ENCODE measurements at regions not wholly inside any gene's neighbourhood (a gene's known extent, or its start where the extent isn't known, plus 50 kb on each side); places are given as distances from the start of the nearest gene placed in this dataset.

GRCh38 chr2:19003554-19003953 is 354.9 kb downstream of the OSR1 start:
- Histone ChIP-seq H3K9me3 (ENCODE audit: control insufficient read depth, insufficient read depth, low read length) (no peaks in the 10 kb centered on the region), H3K4me3 (ENCODE audit: low read depth, low read length) (no peak overlapping the region), H3K4me1 (ENCODE audit: control insufficient read depth, insufficient read depth, low read length) (no peaks in the 10 kb centered on the region), H3K27me3 (ENCODE audit: control insufficient read depth, insufficient read depth, low read length) (no peaks in the 10 kb centered on the region), H3K36me3 (ENCODE audit: control insufficient read depth, insufficient read depth, low read length) (no peaks in the 10 kb centered on the region), H3K9ac (ENCODE audit: low read depth, low read length) (no peak overlapping the region), H3K27ac (ENCODE audit: low read depth, low read length) (no peak overlapping the region)

- Histone ChIP-seq H3K9ac (ENCODE audit: low read depth, low read length) (no peak overlapping the region), H3K36me3 (ENCODE audit: control insufficient read depth, insufficient read depth, low read length) (no peaks in the 10 kb centered on the region), H3K27me3 (ENCODE audit: control insufficient read depth, insufficient read depth, low read length) (no peaks in the 10 kb centered on the region), H3K4me1 (ENCODE audit: control insufficient read depth, insufficient read depth, low read length) (no peaks in the 10 kb centered on the region), H3K27ac (ENCODE audit: low read depth, low read length) (no peak overlapping the region), H3K9me3 (ENCODE audit: control insufficient read depth, insufficient read depth, low read length) (no peaks in the 10 kb centered on the region), H3K4me3 (ENCODE audit: low read depth, low read length) (no peak overlapping the region)
These were observed 357.6 kb downstream of the OSR1 start for GRCh38 chr2:19000776-19001175.

- Histone ChIP-seq H3K27me3 (ENCODE audit: control insufficient read depth, insufficient read depth, low read length) (no peaks in the 10 kb centered on the region), H3K4me1 (ENCODE audit: control insufficient read depth, insufficient read depth, low read length) (no peaks in the 10 kb centered on the region), H3K27ac (ENCODE audit: low read depth, low read length) (no peak overlapping the region), H3K4me3 (ENCODE audit: low read depth, low read length) (no peak overlapping the region), H3K36me3 (ENCODE audit: control insufficient read depth, insufficient read depth, low read length) (no peaks in the 10 kb centered on the region), H3K9ac (ENCODE audit: low read depth, low read length) (no peak overlapping the region), H3K9me3 (ENCODE audit: control insufficient read depth, insufficient read depth, low read length) (no peaks in the 10 kb centered on the region)
These were observed 359.2 kb downstream of the OSR1 start for GRCh38 chr2:18999198-18999597.

GRCh38 chr2:18998491-18998890 is 359.9 kb downstream of the OSR1 start:
- H3K9ac ChIP-seq (ENCODE audit: low read depth, low read length) = no peak overlapping the region
- H3K9me3 ChIP-seq (ENCODE audit: control insufficient read depth, insufficient read depth, low read length) = no peaks in the 10 kb centered on the region
- no peak overlapping the region for H3K4me3 ChIP-seq (ENCODE audit: low read depth, low read length)
- H3K4me1 ChIP-seq (ENCODE audit: control insufficient read depth, insufficient read depth, low read length) = no peaks in the 10 kb centered on the region
- no peaks in the 10 kb centered on the region for H3K36me3 ChIP-seq (ENCODE audit: control insufficient read depth, insufficient read depth, low read length)
- H3K27ac ChIP-seq (ENCODE audit: low read depth, low read length) = no peak overlapping the region
- no peaks in the 10 kb centered on the region for H3K27me3 ChIP-seq (ENCODE audit: control insufficient read depth, insufficient read depth, low read length)

GRCh38 chr2:18993756-18994338 is 364.6 kb downstream of the OSR1 start:
- Histone ChIP-seq H3K27me3 (ENCODE audit: control insufficient read depth, insufficient read depth, low read length) (no peaks in the 10 kb centered on the region), H3K36me3 (ENCODE audit: control insufficient read depth, insufficient read depth, low read length) (no peaks in the 10 kb centered on the region), H3K9ac (ENCODE audit: low read depth, low read length) (no peak overlapping the region), H3K4me3 (ENCODE audit: low read depth, low read length) (no peak overlapping the region), H3K9me3 (ENCODE audit: control insufficient read depth, insufficient read depth, low read length) (no peaks in the 10 kb centered on the region), H3K4me1 (ENCODE audit: control insufficient read depth, insufficient read depth, low read length) (peaks cover 16% of the 10 kb centered on the region), H3K27ac (ENCODE audit: low read depth, low read length) (no peak overlapping the region)

GRCh38 chr2:18991177-18992168 is 366.9 kb downstream of the OSR1 start:
- H3K36me3 ChIP-seq (ENCODE audit: control insufficient read depth, insufficient read depth, low read length) = no peaks in the 10 kb centered on the region
- H3K27me3 ChIP-seq (ENCODE audit: control insufficient read depth, insufficient read depth, low read length) = no peaks in the 10 kb centered on the region
- H3K9ac ChIP-seq (ENCODE audit: low read depth, low read length) = no peak overlapping the region
- no peak overlapping the region for H3K4me3 ChIP-seq (ENCODE audit: low read depth, low read length)
- H3K27ac ChIP-seq (ENCODE audit: low read depth, low read length) = no peak overlapping the region
- no peaks in the 10 kb centered on the region for H3K9me3 ChIP-seq (ENCODE audit: control insufficient read depth, insufficient read depth, low read length)
- H3K4me1 ChIP-seq (ENCODE audit: control insufficient read depth, insufficient read depth, low read length) = peaks cover 22% of the 10 kb centered on the region

GRCh38 chr2:18988631-18989232 is 369.7 kb downstream of the OSR1 start:
- H3K36me3 ChIP-seq (ENCODE audit: control insufficient read depth, insufficient read depth, low read length) = no peaks in the 10 kb centered on the region

GRCh38 chr2:18987592-18988073 is 370.8 kb downstream of the OSR1 start:
- no peaks in the 10 kb centered on the region for H3K9me3 ChIP-seq (ENCODE audit: control insufficient read depth, insufficient read depth, low read length)
- H3K36me3 ChIP-seq (ENCODE audit: control insufficient read depth, insufficient read depth, low read length) = no peaks in the 10 kb centered on the region
- H3K4me3 ChIP-seq (ENCODE audit: low read depth, low read length) = no peak overlapping the region
- no peak overlapping the region for H3K27ac ChIP-seq (ENCODE audit: low read depth, low read length)
- H3K27me3 ChIP-seq (ENCODE audit: control insufficient read depth, insufficient read depth, low read length) = no peaks in the 10 kb centered on the region
- H3K9ac ChIP-seq (ENCODE audit: low read depth, low read length) = no peak overlapping the region
- peaks cover 22% of the 10 kb centered on the region for H3K4me1 ChIP-seq (ENCODE audit: control insufficient read depth, insufficient read depth, low read length)

More at GRCh38 chr2:18988631-18989232, 369.7 kb downstream of the OSR1 start:
- no peaks in the 10 kb centered on the region for H3K27me3 ChIP-seq (ENCODE audit: control insufficient read depth, insufficient read depth, low read length)
- H3K9me3 ChIP-seq (ENCODE audit: control insufficient read depth, insufficient read depth, low read length) = no peaks in the 10 kb centered on the region
- peaks cover 22% of the 10 kb centered on the region for H3K4me1 ChIP-seq (ENCODE audit: control insufficient read depth, insufficient read depth, low read length)
- H3K9ac ChIP-seq (ENCODE audit: low read depth, low read length) = no peak overlapping the region
- peak overlapping the region; percentile 46 for H3K27ac ChIP-seq (ENCODE audit: low read depth, low read length)
- H3K4me3 ChIP-seq (ENCODE audit: low read depth, low read length) = no peak overlapping the region

GRCh38 chr2:18987016-18987415 is 371.4 kb downstream of the OSR1 start:
- Histone ChIP-seq H3K4me3 (ENCODE audit: low read depth, low read length) (no peak overlapping the region), H3K4me1 (ENCODE audit: control insufficient read depth, insufficient read depth, low read length) (peaks cover 22% of the 10 kb centered on the region), H3K36me3 (ENCODE audit: control insufficient read depth, insufficient read depth, low read length) (no peaks in the 10 kb centered on the region), H3K9me3 (ENCODE audit: control insufficient read depth, insufficient read depth, low read length) (no peaks in the 10 kb centered on the region), H3K27me3 (ENCODE audit: control insufficient read depth, insufficient read depth, low read length) (no peaks in the 10 kb centered on the region), H3K27ac (ENCODE audit: low read depth, low read length) (no peak overlapping the region), H3K9ac (ENCODE audit: low read depth, low read length) (no peak overlapping the region)

- Histone ChIP-seq H3K27ac (ENCODE audit: low read depth, low read length) (no peak overlapping the region), H3K36me3 (ENCODE audit: control insufficient read depth, insufficient read depth, low read length) (no peaks in the 10 kb centered on the region), H3K9ac (ENCODE audit: low read depth, low read length) (no peak overlapping the region), H3K4me1 (ENCODE audit: control insufficient read depth, insufficient read depth, low read length) (peaks cover 21% of the 10 kb centered on the region), H3K9me3 (ENCODE audit: control insufficient read depth, insufficient read depth, low read length) (no peaks in the 10 kb centered on the region), H3K27me3 (ENCODE audit: control insufficient read depth, insufficient read depth, low read length) (no peaks in the 10 kb centered on the region), H3K4me3 (ENCODE audit: low read depth, low read length) (no peak overlapping the region)
These were observed 372.4 kb downstream of the OSR1 start for GRCh38 chr2:18986046-18986445.

All from HUES48 (cell line).